HG02870 (cell line): ENCODE measurements at regions not wholly inside any gene's neighbourhood (a gene's known extent, or its start where the extent isn't known, plus 50 kb on each side); places are given as distances from the start of the nearest gene placed in this dataset.

Experiments used
- ATAC-seq: cut with Tn5 transposase; IDR thresholded peaks from one replicate; pipeline ENCODE4 v1.9.1; 2021; ENCODE audit warnings: mild to moderate bottlenecking, moderate library complexity; ENCODE audit not compliant: unreplicated experiment

DNA sequence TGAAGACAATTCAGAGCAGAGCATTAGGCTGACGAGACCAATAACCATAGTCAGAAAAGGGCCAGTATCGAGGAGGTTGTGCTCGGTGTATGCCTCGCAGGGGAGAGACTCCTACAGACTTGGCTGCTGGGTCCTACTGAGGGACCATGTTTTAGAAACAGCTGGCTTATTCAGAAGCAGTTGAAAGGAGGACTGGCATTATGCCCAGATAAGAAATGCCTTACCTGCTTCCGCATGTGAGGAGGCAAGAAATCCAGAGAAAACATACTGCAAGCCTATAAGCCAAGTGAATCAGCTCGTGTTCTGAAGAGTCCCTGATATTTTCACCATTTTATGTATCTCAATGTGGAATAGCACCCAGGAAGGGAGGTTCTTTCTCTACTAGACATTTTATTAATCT is 434.7 kb downstream of the GRB14 start:
- no peak for ATAC-seq

DNA sequence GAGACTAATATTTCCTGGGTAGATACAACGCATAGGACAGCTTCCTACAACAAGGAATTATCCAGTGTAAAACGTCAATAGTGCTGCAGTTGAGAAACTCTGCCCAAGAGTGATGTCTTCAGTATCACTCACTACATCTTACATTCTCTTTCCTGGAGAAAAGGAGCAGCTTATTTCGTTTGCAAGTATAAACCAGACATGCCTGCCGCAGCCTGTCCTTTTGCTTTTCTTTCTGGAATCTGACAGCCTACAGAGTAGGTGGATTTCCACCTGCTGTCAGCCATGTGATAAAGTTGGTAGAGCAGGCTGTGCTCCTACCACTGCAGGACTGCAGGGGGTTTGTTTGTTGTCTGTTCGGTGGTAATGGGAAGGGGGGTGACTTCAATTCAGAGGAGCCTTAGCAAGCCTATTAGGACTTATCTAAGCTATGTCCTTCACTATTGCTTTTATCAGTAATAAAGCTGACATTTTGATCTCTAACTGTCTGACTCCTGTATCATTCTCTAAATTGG is 439.1 kb downstream of the GRB14 start:
- no peak for ATAC-seq

DNA sequence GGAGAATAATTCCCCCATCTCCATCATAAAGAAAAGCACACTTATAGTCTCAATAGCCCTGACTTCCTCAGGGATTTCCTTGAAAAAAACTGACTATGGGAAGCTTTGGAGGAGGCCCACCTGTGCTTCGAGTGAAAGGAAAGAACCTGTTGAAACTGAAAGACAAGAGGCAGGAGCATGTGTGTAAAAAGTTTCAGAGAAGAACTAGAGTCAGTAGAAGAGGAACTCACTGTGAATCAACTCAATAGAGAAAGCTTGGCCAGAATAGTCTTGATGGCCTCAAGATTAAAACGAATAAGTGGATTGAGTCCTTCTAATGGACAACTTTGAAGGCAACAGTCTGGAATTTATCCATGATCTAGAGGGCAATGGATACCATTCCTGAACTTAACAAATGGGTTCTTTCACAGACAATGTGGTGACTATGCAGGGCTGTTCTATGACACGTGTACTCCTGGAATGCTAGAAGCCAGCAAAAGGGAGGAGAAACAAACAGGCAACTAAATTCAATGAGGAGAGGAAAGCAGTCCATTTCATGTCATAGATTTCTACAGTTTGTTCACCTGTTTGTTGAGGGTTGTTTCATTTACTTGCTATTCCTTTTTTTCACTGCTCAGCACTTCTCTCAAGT is 442.3 kb downstream of the GRB14 start:
- ATAC-seq, result no peak

DNA sequence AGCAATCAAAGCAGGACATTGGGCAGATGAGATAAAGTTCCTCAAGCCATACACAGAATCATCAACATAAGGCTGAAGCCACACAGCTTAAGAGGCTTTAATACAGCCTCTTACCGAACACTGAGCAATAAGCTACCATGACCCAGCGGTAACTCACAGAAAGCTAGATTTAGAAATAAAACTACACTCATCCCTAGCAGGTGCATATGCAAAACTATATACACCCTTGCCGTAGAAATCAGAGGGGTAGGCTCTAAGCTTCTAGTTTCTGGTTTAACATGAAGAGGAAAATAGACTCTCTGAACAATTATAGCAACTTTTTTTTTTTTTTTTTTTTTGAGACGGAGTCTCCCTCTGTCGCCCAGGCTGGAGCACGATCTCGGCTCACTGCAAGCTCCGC is 428.8 kb upstream of the FIGN start:
- no peak for ATAC-seq

DNA sequence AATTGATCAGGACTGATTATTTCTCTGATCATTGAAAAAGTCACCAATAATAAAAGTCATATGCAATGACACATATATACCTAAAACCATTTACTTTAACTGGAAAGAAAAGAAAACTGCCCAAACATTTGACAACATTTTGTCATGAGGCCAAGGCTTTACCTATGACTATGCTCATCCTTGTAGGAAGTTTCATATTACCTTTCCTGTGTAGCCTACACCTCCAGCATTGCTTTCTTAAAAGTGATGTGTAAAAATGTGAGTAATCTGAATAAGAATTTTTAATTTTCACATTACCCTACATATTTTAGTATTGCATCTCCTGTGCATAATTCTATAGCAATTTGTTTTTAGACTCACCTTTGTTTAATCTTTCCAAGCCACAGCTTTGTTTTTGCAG is 419.8 kb upstream of the FIGN start:
- ATAC-seq, result no peak

DNA sequence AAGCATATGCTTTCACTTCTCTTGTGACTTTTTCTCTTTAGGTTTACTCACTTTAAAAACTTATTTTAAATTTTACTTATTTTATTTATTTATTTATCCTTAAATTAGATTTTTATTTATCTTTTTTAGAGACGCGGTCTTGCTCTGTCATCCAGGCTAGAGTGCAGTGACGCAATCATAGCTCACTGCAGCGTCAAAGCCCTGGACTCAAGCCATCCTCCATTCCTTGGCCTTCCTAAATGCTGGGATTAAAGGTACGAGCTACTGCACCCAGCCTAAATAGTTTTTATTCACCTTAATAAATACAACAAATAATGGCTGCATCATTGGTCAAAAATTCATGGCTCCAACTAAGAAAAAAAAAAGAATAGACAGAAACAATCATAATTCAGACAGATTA is 415.7 kb upstream of the FIGN start:
- ATAC-seq, result no peak

DNA sequence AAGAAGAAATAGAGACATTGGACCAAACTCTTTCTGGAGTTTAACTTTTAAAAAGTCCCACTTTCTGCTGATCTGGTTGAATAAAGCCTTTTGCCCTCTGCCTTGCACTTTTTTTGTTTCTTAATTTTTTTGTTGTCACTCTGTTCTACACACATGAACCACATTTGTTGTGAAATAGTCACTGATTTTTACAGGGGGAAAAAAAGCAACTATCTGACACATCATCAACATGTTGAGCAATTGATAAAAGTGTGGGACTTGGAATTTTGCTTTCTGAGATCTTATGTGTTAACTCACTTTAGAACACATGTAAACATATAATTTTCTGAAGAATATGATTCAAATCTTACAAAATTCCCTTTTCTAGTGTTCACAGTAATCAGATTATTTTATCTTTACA is 414.8 kb upstream of the FIGN start:
- no peak for ATAC-seq

DNA sequence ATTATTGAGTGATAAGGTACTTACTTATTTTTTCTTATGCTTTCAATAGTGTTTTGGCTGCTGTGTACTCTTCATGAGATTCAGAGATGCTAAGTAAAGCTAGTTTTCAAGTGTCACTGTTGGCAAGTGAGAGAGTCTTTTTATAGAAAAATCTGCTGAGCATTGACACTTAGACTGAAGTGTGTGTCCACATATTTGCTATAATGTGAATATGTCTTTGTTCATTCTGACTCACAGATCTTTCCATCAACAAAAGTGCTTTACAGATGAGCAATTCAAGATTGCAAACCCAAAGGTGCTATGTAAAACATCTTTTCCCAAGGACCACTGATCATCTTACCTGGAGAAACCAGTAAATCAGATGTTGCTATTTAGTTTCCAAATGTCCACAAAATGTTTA is 410.6 kb upstream of the FIGN start:
- no peak for ATAC-seq

DNA sequence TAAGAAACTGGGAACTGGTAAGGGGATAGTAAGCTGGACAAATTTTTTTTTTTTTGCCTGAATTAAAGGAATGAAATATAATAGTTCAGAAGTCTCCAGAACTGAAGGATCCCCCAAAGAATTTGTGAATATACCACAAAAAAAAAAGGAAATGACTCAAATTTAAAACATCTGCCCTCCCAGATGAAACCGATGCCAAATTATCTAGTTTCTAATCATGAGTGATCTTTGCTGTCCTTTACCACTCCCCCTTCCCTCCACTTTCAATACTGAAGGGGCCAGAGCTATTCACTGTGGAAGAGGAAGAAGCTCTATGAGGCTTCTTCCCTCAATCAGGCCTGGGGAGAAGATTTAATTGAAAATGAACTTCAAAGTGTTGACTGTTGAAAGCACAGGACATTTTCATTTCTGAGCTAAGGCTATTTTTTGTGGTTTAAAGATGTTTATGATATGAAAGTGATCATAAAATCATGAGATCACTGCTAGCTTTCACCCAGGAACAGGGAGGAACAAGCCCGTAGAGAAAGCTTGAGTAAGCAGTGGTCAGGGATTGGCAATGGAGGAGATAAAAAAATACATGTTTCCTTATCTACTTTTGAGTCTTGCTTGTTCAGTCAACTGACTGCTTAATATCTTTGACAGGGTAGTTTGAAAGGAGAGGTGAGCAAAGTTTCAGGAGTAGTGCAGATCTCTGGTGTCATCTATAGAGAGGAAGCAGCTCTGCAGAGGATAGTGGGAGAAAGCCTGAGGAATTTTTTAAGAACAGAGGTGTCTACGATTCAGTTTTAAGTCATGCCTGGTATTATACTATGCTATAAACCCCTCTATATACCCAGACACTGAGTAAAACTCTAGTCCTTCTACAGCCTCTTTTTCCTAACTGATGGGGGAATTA is 409.5 kb upstream of the FIGN start:
- ATAC-seq, result no peak

DNA sequence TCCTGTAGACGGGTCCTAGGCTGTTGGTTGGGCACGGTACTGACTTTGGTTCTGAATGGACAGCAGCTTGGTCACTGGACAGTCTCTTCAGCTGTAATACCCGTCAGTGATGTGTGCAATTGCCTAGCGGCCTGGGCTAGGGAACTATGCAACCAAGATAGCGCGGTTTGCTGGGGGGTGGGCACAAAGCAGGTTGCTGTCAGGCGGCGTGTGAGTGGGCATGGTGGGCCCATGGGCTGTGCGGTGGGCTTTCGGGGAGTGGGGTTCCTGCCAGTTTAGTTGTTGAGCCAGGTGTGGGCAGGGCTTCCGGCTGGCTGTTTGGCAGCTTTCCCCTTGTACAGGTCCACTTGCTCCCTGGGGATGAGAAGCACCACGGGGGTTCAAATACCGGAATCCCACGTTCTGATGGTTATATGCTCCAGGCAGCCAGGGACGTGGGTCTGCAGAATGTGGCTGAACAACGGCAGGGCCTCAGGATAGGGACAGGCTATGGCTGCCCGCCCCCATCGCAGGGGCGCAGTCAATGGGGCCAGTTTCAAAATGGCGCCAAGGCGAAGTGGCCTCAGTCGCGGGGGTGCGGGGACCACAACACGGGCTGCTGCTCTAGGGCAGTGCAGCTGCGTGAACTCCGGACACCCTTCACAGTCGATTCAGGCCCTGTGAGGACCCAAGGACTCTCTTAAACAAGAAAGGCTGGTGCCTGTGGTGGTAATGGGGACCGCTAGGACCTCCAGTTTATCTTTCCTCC is 407.5 kb upstream of the FIGN start:
- no peak for ATAC-seq

DNA sequence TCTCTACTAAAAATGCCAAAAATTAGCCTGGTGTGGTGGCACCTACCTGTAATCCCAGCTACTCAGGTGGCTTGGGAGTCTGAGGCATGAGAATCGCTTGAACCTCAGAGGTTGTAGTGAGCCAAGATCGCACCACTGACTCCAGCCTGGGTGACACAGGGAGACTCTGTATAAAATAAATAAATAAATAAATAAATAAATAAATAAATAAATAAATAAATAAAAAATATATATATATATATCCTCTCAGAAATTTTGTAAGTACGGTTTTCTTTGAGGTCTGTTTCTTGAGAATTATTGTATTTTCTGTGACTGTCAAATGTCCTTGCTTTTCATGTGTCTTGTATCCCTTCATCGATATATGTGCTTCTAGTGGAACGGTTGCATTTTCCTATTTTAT is 406.9 kb upstream of the FIGN start:
- no peak for ATAC-seq

DNA sequence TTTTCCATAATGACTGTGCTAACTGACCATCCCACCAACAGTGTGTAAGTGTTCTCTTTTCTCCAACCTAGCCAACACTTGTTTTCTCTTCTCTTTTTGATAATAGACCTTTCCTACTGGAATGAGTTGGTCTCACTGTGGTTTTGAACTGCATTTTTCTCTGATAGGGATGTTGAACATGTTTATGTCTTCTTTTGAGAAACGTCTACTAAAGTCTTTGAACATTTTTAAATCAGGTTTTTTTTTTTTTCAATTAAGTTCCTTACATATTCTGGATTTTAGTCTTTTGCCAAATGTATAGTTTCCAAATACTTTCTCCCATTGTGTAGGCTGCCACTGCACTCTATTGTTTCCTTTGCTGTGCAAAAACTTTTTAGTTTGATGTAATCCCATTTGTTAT is 405.5 kb upstream of the FIGN start:
- no peak for ATAC-seq

DNA sequence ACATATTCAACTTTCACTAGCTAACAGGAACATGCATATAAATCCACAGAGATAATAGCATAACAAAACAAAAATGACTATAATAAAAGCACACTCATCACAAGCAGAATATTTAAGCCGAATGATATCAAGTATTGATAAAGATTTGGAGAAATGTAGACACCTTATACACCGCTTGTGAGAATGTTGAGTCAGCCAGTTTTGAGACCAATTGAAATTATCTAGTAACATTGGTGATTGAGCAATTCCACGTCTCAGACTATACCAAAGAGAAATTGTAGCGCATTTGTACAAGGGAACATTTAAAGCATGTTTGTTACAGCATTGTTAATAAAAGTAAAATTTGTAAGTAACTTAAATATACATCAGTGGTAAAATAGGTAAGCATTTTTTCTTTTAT is 402.9 kb upstream of the FIGN start:
- ATAC-seq, result no peak

DNA sequence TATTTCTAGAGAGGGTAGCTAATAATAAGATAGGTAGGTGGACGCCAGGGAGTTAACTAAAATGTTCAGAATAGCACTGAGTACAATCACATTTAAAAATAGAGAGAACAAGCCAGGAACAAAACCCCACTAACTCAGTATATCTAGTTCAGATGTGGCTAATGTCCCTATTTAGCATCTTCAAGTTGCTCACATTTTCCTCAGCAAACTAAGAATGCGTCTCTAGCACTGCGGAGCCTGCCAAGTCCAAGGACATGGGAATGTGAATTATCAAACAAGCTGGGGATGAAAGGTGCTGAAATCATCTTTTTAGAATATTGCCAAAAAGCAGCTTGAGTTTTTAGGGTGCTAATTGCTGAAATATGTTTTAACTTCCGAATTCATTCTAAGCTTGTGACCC is 398.5 kb upstream of the FIGN start:
- ATAC-seq, result no peak

DNA sequence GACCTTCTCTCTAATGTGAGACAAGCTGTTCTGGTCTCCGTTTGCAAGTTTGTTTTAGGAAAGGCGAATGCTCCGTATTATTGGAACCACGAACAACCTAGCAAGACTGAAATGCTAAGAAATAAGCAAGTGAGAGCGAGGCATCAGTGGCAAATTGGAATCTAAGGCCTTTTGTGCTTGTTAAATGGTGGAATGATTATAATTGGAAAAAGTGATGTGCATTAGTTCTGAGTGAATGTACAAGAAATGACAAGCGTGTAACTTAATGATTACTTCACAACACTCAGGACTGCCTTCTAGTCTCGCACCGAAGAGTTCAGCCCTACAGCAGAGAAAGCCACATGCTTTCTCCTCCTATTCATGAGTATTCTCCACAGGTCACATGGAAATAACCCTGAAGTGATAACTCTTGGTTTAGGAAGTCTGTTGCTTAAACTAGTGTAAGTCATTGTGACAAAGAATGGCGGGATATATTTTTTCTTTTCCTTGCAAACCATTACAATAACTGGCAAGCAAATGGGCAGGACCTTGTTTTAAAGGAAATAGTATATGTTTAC is 392.2 kb upstream of the FIGN start:
- no peak for ATAC-seq

DNA sequence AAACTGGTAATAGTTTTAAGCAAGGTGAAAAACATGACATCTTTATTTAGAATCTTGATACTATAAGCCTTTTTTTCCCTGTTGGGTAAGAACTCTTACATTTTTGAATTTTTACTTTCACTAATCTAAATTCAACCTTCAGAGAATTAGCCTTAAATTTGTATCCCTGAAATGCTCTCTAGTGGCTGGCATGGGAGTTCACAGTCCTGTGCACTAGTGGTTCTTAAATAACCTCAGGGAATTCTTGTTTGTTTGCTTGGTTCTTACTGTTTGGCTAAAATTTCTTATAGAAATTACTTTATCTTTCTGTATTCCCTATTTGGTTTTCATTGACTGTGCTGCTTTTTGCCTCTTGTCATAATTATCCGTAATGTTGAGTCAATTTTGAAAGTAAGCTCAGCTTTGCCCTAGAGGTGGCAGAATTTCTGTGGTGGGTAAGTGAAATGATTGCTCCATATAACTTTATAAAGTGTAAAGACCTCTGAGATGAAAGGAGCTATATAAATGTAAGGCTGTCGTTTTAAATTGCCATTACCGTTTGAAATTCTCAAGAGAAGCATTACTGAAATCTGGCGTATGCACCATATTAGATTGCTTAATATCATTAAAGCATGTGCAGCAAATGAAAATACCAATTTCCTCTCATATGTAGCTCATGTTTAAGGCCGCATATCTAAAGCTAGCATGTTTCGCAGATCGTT is 391.3 kb upstream of the FIGN start:
- no peak for ATAC-seq

DNA sequence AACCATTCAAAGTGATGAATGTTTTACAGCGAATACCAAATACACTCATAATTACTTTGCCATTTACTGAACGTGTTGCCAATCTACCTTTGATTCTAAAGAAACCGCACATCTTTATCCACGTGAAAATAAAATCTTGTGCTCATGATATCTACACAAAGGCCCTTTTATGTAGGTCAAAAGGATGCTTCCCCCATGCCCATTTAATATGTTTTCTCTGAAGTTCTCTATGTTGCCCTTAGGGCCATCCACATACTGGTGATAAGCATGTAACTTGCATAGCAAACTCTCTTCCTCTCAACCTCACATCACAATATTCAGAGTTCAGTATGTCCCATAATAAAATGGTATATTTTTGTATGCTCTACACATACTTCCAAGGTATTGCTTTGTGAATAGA is 380.0 kb upstream of the FIGN start:
- no peak for ATAC-seq

DNA sequence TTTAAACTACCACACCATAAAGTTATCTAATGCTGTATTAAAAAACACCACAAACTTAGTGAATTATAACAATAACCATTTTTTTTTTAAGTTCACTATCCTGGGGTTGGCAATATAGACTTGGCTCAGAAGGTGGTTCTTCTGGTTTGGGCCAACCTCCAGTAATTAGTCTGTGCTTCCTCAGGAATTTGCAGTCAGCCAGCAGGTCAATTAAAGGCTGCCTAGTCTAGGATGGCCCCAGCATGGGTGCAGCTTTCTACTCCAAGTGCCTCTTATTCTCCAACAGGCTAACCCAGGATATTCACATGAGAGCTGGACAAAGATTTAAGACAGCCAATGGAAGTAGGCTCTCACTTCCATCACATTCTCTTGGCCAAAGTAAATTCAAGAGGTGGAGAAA is 379.1 kb upstream of the FIGN start:
- no peak for ATAC-seq

DNA sequence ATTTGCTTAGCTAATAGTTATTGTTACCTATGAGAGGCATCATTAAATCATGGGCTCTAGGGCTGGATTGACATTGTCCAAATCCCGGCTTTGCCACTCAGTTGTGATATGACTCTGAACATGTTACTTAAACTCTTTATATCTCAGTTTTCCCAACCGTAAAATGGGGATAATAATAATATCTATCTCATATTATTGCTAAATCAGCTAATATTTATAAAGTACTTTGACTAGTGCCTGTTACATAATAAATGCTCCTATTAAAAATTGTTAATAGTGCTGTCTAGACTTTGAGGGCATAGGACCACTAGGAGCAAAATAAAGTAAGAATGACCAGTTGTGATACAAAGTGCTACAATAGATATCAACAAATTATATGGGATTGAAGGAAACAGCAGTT is 376.3 kb upstream of the FIGN start:
- no peak for ATAC-seq

DNA sequence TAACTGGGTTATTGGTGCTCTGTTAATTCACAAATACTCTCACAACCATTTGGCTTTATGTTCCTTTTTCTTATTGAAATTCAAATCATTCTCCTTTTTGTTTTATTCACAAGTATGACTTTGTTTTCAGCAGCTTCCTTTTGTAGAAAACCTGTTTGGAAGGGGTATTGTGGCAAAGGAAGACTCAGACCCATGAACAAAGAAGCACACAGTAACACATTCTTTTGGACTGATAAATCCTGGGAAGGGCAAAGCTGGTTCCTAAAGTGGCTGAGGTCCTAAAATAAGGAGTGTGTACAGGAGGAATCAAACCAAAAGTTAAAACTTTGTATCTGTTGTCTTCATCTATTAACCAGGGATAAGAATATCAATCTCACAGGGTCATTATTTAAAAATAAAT is 374.7 kb upstream of the FIGN start:
- no peak for ATAC-seq

DNA sequence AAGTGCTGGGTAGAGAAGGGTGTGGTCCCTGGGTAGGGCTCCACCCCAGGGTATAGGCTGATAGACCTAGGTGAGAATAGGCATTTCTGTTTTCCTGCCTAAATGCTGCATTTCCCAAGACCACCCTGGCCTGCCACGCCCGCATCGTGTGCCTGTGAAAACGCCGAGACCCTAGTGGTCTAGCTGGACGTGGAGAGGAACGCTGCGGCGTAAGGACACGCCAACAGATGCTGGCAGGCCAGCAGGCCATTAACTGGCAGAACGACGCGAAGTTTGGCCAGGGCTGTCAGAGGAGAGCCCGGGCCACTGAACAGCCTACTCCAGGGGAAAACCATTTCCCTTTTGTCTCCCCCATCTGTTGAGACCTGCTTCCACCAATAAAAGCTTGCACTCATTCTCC is 373.2 kb upstream of the FIGN start:
- no peak for ATAC-seq
